ENCODE measurements at regions not wholly inside any gene's neighbourhood (a gene's known extent, or its start where the extent isn't known, plus 50 kb on each side); places are given as distances from the start of the nearest gene placed in this dataset.

- TF ChIP-seq EZH2 (optimal IDR thresholded peaks at IDR 0.05; ENCODE audit: low read depth, low read length): no peak
- TF ChIP-seq CTCF (IDR thresholded peaks at IDR 0.05; ENCODE audit: low read length): no peak
- TF ChIP-seq EZH2phosphoT487 (IDR thresholded peaks at IDR 0.05; ENCODE audit: low read length): no peak
Observed at GRCh38 chr10:46225597-46225996, 61.2 kb upstream of the ANTXRL start.
